Neural crest cell (in vitro differentiated cells): ENCODE measurements at regions not wholly inside any gene's neighbourhood (a gene's known extent, or its start where the extent isn't known, plus 50 kb on each side); places are given as distances from the start of the nearest gene placed in this dataset.

Experiments
- DNase-seq: peaks from one replicate; pipeline ENCODE4 v3.0.0; 2021; ENCODE audit warnings: low read depth, mixed read lengths, low spot score
- H3K27ac Mint-ChIP-seq: one replicate; pipeline ENCODE4 v1.8.0; 2021; ENCODE audit warnings: mild to moderate bottlenecking, mixed read lengths; ENCODE audit not compliant: unreplicated experiment
- H3K27me3 Mint-ChIP-seq: 2 replicates; pipeline ENCODE4 v1.8.0; 2021; ENCODE audit warnings: low read depth, mild to moderate bottlenecking, mixed read lengths
- H3K36me3 Mint-ChIP-seq: 2 replicates; pipeline ENCODE4 v1.8.0; 2021; ENCODE audit warnings: low read depth, mild to moderate bottlenecking, mixed read lengths
- H3K4me1 Mint-ChIP-seq: 2 replicates; pipeline ENCODE4 v1.8.0; 2021; ENCODE audit warnings: mixed read lengths
- H3K4me3 Mint-ChIP-seq: one replicate; pipeline ENCODE4 v1.8.0; 2021; ENCODE audit warnings: mild to moderate bottlenecking, mixed read lengths
- H3K9me3 Mint-ChIP-seq: 2 replicates; pipeline ENCODE4 v1.8.0; 2021; ENCODE audit warnings: mixed read lengths
- CTCF ChIP-seq: fragments of 200-600 bp; sonication (generic); conservative IDR thresholded peaks from 2 replicates; pipeline ENCODE4 v1.5.0; 2021; ENCODE audit warnings: antibody characterized with exemption, mild to moderate bottlenecking

DNA sequence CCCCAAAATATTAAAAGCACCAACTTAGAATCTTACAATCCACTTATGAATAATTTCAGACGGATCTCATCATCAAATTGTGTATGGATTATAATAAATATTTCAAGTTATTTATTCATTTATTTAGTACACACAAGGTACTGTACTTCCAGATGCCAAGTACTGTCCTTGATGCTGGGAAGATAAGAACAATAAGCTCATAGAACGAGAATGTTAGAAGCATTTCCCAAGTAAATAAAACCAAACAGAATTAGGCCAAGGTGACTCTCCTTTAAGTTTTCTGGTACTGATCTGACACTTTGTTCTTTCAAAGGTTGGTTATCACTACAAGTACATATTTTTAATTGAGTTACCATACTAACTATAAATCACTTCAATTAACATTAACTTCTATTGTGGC, 416.1 kb upstream of the ETAA1 start:
- peaks cover 2% of the 10 kb centered on the region for H3K9me3 Mint-ChIP-seq
- H3K27me3 Mint-ChIP-seq: no peaks in the 10 kb centered on the region

GRCh38 chr2:66982766-66983165, 414.4 kb upstream of the ETAA1 start:
- DNase-seq: no peak
- no peak for TF ChIP-seq CTCF
- no peak overlapping the region for H3K4me3 Mint-ChIP-seq
- H3K36me3 Mint-ChIP-seq: no peaks in the 10 kb centered on the region
- H3K4me1 Mint-ChIP-seq: no peaks in the 10 kb centered on the region
- peaks cover 2% of the 10 kb centered on the region for H3K9me3 Mint-ChIP-seq
- no peak overlapping the region for H3K27ac Mint-ChIP-seq
- H3K27me3 Mint-ChIP-seq: no peaks in the 10 kb centered on the region

More for the DNA sequence above, 416.1 kb upstream of the ETAA1 start:
- TF ChIP-seq CTCF: no peak
- no peak for DNase-seq
- Mint-ChIP-seq H3K27ac (no peak overlapping the region), H3K36me3 (no peaks in the 10 kb centered on the region), H3K4me1 (no peaks in the 10 kb centered on the region), H3K4me3 (no peak overlapping the region)

DNA sequence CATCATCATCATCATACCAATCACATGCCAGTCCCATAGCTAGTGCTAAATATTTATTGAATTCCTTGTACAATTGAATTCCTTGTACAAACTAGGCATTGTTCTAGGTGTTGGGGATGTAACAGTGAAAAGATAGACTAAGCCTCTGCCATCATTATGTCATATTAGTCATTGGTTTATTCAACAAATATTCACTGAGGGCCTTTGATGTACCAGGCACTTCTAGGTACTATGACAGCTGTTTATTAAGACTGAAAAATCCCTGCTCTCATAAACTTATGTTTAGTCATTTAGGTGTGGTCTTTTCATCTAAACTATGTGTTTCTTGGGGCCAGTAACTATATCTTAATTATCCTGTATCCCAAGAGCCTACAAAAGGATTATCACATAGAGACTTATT, 412.3 kb upstream of the ETAA1 start:
- no peak for TF ChIP-seq CTCF
- H3K36me3 Mint-ChIP-seq: no peaks in the 10 kb centered on the region
- no peak overlapping the region for H3K27ac Mint-ChIP-seq
- no peaks in the 10 kb centered on the region for H3K4me1 Mint-ChIP-seq
- H3K9me3 Mint-ChIP-seq: peaks cover 1% of the 10 kb centered on the region
- DNase-seq: no peak
- no peaks in the 10 kb centered on the region for H3K27me3 Mint-ChIP-seq
- no peak overlapping the region for H3K4me3 Mint-ChIP-seq

DNA sequence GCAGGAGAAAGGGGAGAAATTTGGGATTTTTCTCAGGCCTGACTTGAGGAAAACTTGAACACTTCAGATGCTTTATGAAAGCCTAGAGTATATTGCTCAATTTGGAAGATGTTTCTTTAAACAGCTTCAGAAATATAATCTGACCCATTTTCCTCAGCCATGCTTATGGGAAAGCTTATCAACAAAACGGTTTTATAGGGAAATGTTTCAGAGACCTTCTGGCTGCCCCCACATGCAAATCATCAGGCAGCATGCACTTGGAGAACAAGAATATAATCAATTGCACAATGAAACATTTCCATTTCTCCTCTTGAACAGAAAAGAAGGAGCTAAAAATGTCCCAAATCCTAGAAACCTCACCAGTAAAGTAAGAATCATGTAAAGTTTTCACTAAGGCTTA, 411.2 kb upstream of the ETAA1 start:
- Mint-ChIP-seq H3K4me3 (no peak overlapping the region), H3K9me3 (no peaks in the 10 kb centered on the region), H3K36me3 (no peaks in the 10 kb centered on the region), H3K27ac (no peak overlapping the region), H3K4me1 (no peaks in the 10 kb centered on the region), H3K27me3 (peaks cover 2% of the 10 kb centered on the region)
- DNase-seq: no peak
- no peak for TF ChIP-seq CTCF

DNA sequence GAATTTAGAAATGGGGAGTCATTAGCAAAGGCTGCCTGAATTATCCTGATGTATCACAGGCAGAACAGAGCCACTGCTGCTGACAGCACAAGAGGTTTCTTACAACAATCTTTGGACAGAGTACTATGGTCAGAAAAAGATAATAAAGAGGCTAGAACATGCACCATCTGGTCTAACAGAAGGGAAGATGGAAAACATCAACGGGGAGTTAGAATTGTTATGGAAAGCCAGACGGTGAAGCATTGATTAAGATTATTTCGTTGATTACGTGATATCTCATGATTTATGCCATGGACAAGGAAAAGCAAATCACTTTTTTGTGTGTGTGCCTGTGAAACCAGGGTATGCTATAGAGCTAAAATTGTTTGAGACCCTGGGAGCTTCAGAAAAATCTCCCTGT, 409.4 kb upstream of the ETAA1 start:
- Mint-ChIP-seq H3K4me1 (no peaks in the 10 kb centered on the region), H3K9me3 (no peaks in the 10 kb centered on the region), H3K27ac (no peak overlapping the region), H3K36me3 (no peaks in the 10 kb centered on the region), H3K27me3 (peaks cover 2% of the 10 kb centered on the region), H3K4me3 (no peak overlapping the region)
- no peak for DNase-seq
- TF ChIP-seq CTCF: no peak

GRCh38 chr2:66994654-66995053, 402.5 kb upstream of the ETAA1 start:
- Mint-ChIP-seq H3K9me3 (peaks cover 3% of the 10 kb centered on the region), H3K36me3 (no peaks in the 10 kb centered on the region), H3K4me3 (no peak overlapping the region), H3K4me1 (no peaks in the 10 kb centered on the region), H3K27me3 (peaks cover 11% of the 10 kb centered on the region), H3K27ac (no peak overlapping the region)
- no peak for DNase-seq
- TF ChIP-seq CTCF: no peak
